Astrocyte (in vitro differentiated cells and primary cell): ENCODE measurements at regions not wholly inside any gene's neighbourhood (a gene's known extent, or its start where the extent isn't known, plus 50 kb on each side); places are given as distances from the start of the nearest gene placed in this dataset.

Source experiments
- DNase-seq: peaks from one replicate; pipeline ENCODE4 v3.0.0-alpha.2; 2010; ENCODE audit warnings: low read depth
- FAIRE-seq: peaks from 2 replicates; lab custom pipeline; 2011; peaks lifted over from hg19 to GRCh38; lab: Jason Lieb, UNC
- H2AFZ ChIP-seq: 2 replicates; pipeline ENCODE4 v1.6.0; 2012; ENCODE audit warnings: low read depth, low read length, inconsistent platforms
- H3K27ac ChIP-seq: 2 replicates; pipeline ENCODE4 v1.5.1; 2011; ENCODE audit warnings: low read depth, low read length, inconsistent platforms
- H3K27me3 ChIP-seq: 2 replicates; pipeline ENCODE4 v1.6.0; 2011; ENCODE audit warnings: low read length, inconsistent platforms; ENCODE audit not compliant: insufficient read depth
- H3K36me3 ChIP-seq: 2 replicates; pipeline ENCODE4 v1.5.1; 2011; ENCODE audit warnings: low read length, inconsistent platforms; ENCODE audit not compliant: insufficient read depth
- H3K4me1 ChIP-seq: 2 replicates; pipeline ENCODE4 v1.5.1; 2011; ENCODE audit warnings: low read length, inconsistent platforms; ENCODE audit not compliant: insufficient read depth
- H3K4me2 ChIP-seq: 2 replicates; pipeline ENCODE4 v1.6.0; 2012; ENCODE audit warnings: low read length, inconsistent platforms
- H3K4me3 ChIP-seq: 2 replicates; pipeline ENCODE4 v1.5.1; 2011; ENCODE audit warnings: low read depth, mild to moderate bottlenecking, low read length, inconsistent platforms; ENCODE audit not compliant: insufficient read depth
- H3K79me2 ChIP-seq: 2 replicates; pipeline ENCODE4 v1.6.0; 2012; ENCODE audit warnings: mild to moderate bottlenecking, low read length, inconsistent platforms; ENCODE audit not compliant: insufficient read depth
- H3K9ac ChIP-seq: 2 replicates; pipeline ENCODE4 v1.6.0; 2012; ENCODE audit warnings: mild to moderate bottlenecking, low read length, inconsistent platforms
- H3K9me3 ChIP-seq: 2 replicates; pipeline ENCODE4 v1.5.1; 2012; ENCODE audit warnings: low read depth, mild to moderate bottlenecking, low read length, inconsistent platforms; ENCODE audit not compliant: insufficient read depth
- H4K20me1 ChIP-seq: 2 replicates; pipeline ENCODE4 v1.6.0; 2012; ENCODE audit warnings: low read length, inconsistent platforms; ENCODE audit not compliant: insufficient read depth
- H3K27ac Mint-ChIP-seq: one replicate; pipeline ENCODE4 v1.8.0; 2021; ENCODE audit warnings: mild to moderate bottlenecking, mixed read lengths; ENCODE audit not compliant: unreplicated experiment
- H3K27me3 Mint-ChIP-seq: one replicate; pipeline ENCODE4 v1.8.0; 2021; ENCODE audit warnings: low read depth, mixed read lengths; ENCODE audit not compliant: unreplicated experiment
- H3K36me3 Mint-ChIP-seq: one replicate; pipeline ENCODE4 v1.8.0; 2021; ENCODE audit warnings: low read depth, mixed read lengths; ENCODE audit not compliant: unreplicated experiment
- H3K4me1 Mint-ChIP-seq: one replicate; pipeline ENCODE4 v1.8.0; 2021; ENCODE audit warnings: low read depth, mixed read lengths; ENCODE audit not compliant: unreplicated experiment
- H3K4me3 Mint-ChIP-seq: one replicate; pipeline ENCODE4 v1.8.0; 2021; ENCODE audit warnings: mild to moderate bottlenecking, moderate library complexity, mixed read lengths; ENCODE audit not compliant: unreplicated experiment
- H3K9me3 Mint-ChIP-seq: one replicate; pipeline ENCODE4 v1.8.0; 2021; ENCODE audit warnings: mild to moderate bottlenecking, mixed read lengths; ENCODE audit not compliant: unreplicated experiment
- EZH2 ChIP-seq: IDR thresholded peaks from 2 replicates; pipeline ENCODE4 v1.6.1; 2012; ENCODE audit warnings: mild to moderate bottlenecking, low read length, inconsistent platforms; ENCODE audit not compliant: insufficient read depth
- TF ChIP-seq, protein P1 (sequence below): IDR thresholded peaks from 2 replicates; pipeline ENCODE4 v1.5.1; 2011; ENCODE audit warnings: low read depth, mild to moderate bottlenecking, inconsistent platforms, low read length, moderate library complexity; ENCODE audit not compliant: insufficient read depth

DNA sequence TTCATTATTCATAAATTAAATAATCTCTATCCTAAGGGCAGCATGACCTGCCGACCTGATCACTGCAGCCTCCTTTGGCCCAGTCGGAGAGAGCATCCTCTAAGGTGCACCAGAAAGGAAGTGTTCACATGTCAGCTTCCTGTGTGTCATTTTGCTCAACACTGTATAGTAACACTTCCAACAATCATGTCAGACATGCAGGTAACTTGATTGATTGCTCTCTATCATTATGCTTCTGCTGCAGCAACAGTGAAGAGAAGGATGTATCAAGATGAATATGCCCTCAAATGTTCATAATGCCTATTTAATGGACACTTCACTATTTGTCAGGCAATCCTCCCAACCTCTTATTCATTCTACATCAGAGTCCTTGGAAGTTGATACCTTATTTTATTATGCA lies 332.3 kb downstream of the CDH7 start:
- no peaks in the 10 kb centered on the region for H3K4me1 Mint-ChIP-seq

DNA sequence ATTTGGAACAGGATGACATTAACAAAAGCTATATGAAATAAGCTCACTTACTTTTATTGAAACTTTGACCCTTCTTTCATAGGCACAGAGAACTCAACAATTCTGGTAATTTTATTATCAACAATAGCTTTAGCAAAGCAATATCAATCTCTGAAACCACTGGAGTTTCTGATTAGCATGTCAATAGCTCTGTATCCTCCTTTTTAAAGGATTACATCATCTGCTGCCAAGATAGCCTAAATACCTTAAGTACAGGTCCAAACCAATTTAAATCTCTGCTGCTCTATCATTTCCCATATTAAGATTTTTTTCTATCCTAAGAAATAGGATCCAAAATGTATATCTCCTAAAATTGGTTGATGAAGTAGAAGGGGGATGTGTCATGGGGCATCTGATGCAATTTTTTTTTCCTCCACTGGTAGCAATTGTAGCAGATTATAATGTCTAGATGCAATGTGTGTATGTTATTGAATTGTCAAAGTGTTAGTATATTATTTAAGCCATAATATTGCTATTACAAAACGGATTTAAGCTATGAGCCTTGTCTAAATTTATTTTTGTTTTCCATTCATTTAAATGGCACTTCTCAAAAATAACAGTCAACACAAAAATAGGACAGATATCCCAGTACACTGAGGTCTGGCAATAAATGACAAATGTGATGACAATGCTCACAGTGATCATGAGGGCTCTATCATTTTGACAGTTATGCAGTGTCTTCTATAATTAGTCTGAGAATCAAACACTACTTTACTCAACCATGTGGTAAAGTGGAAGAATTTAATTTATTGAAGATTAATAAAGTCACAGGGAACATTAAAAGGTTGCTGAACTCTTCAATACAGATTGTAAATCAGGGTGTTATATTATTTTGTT lies 328.4 kb downstream of the CDH7 start:
- DNase-seq: no peak
- no peaks in the 10 kb centered on the region for H3K4me1 ChIP-seq
- peaks cover 2% of the 10 kb centered on the region for H3K9me3 ChIP-seq
- no peak overlapping the region for H3K27ac Mint-ChIP-seq
- no peaks in the 10 kb centered on the region for H3K27me3 ChIP-seq
- H3K36me3 Mint-ChIP-seq: no peaks in the 10 kb centered on the region
- H3K9ac ChIP-seq: no peak overlapping the region
- TF ChIP-seq EZH2: no peak
- TF ChIP-seq, protein P1, sequence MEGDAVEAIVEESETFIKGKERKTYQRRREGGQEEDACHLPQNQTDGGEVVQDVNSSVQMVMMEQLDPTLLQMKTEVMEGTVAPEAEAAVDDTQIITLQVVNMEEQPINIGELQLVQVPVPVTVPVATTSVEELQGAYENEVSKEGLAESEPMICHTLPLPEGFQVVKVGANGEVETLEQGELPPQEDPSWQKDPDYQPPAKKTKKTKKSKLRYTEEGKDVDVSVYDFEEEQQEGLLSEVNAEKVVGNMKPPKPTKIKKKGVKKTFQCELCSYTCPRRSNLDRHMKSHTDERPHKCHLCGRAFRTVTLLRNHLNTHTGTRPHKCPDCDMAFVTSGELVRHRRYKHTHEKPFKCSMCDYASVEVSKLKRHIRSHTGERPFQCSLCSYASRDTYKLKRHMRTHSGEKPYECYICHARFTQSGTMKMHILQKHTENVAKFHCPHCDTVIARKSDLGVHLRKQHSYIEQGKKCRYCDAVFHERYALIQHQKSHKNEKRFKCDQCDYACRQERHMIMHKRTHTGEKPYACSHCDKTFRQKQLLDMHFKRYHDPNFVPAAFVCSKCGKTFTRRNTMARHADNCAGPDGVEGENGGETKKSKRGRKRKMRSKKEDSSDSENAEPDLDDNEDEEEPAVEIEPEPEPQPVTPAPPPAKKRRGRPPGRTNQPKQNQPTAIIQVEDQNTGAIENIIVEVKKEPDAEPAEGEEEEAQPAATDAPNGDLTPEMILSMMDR: no peak
- H3K4me3 Mint-ChIP-seq: no peak overlapping the region
- no peaks in the 10 kb centered on the region for H3K36me3 ChIP-seq
- H2AFZ ChIP-seq: no peak overlapping the region
- H3K4me2 ChIP-seq: no peak overlapping the region
- H3K27me3 Mint-ChIP-seq: no peaks in the 10 kb centered on the region
- peaks cover 7% of the 10 kb centered on the region for H3K9me3 Mint-ChIP-seq
- H3K4me1 Mint-ChIP-seq: peaks cover 2% of the 10 kb centered on the region
- no peaks in the 10 kb centered on the region for H3K79me2 ChIP-seq
- no peak overlapping the region for H3K4me3 ChIP-seq
- H4K20me1 ChIP-seq: no peaks in the 10 kb centered on the region
- FAIRE-seq: no peak
- no peak overlapping the region for H3K27ac ChIP-seq

More for the DNA sequence above, 332.3 kb downstream of the CDH7 start:
- H3K9ac ChIP-seq: no peak overlapping the region
- Mint-ChIP-seq H3K27me3 (no peaks in the 10 kb centered on the region), H3K27ac (no peak overlapping the region), H3K4me3 (no peak overlapping the region), H3K9me3 (no peaks in the 10 kb centered on the region), H3K36me3 (no peaks in the 10 kb centered on the region)
- DNase-seq: no peak
- TF ChIP-seq, protein P1: no peak
- TF ChIP-seq EZH2: no peak
- H3K36me3 ChIP-seq: no peaks in the 10 kb centered on the region
- H3K4me1 ChIP-seq: no peaks in the 10 kb centered on the region
- H3K4me2 ChIP-seq: no peak overlapping the region
- H3K27ac ChIP-seq: no peak overlapping the region
- H3K79me2 ChIP-seq: no peaks in the 10 kb centered on the region
- peaks cover 2% of the 10 kb centered on the region for H3K9me3 ChIP-seq
- no peak for FAIRE-seq
- no peaks in the 10 kb centered on the region for H4K20me1 ChIP-seq
- no peaks in the 10 kb centered on the region for H3K27me3 ChIP-seq
- no peak overlapping the region for H2AFZ ChIP-seq
- H3K4me3 ChIP-seq: no peak overlapping the region

DNA sequence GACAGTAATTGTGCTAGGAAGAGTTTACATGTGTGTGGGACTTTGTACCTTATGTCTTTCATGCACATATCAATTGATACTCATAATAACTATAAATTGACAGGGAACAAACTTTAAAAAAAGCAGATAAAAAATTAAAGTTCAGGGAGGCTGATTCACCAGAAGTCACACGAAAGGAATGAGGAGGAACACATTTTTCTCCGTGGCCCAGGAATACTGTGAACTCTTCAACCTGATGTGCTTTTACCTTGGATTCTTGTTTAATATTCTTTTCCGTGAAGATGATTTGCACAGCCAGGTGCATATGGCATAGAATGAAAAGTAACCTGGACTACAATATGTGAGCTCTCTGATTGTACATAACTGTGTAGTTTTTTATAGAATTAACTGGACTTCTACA lies 326.3 kb downstream of the CDH7 start:
- H3K36me3 Mint-ChIP-seq: no peaks in the 10 kb centered on the region
- H3K9me3 ChIP-seq: peaks cover 2% of the 10 kb centered on the region

More for the DNA sequence above, 326.3 kb downstream of the CDH7 start:
- H3K4me1 ChIP-seq: no peaks in the 10 kb centered on the region
- TF ChIP-seq, protein P1: no peak
- TF ChIP-seq EZH2: no peak
- H2AFZ ChIP-seq: no peak overlapping the region
- Mint-ChIP-seq H3K9me3 (peaks cover 7% of the 10 kb centered on the region), H3K27ac (no peak overlapping the region), H3K4me3 (no peak overlapping the region), H3K4me1 (peaks cover 2% of the 10 kb centered on the region), H3K27me3 (no peaks in the 10 kb centered on the region)
- H3K4me2 ChIP-seq: no peak overlapping the region
- H3K27ac ChIP-seq: no peak overlapping the region
- H3K36me3 ChIP-seq: no peaks in the 10 kb centered on the region
- no peaks in the 10 kb centered on the region for H3K27me3 ChIP-seq
- DNase-seq: peak; percentile 2
- H3K9ac ChIP-seq: no peak overlapping the region
- no peaks in the 10 kb centered on the region for H4K20me1 ChIP-seq
- FAIRE-seq: no peak
- H3K79me2 ChIP-seq: no peaks in the 10 kb centered on the region
- no peak overlapping the region for H3K4me3 ChIP-seq
